IgD-negative memory B cell (primary cell): ENCODE measurements at regions not wholly inside any gene's neighbourhood (a gene's known extent, or its start where the extent isn't known, plus 50 kb on each side); places are given as distances from the start of the nearest gene placed in this dataset.

Experiments
- H3K27ac Mint-ChIP-seq, 3 donors: one replicate each; pipeline ENCODE4 v1.8.0; 2020 to 2022; ENCODE audit warnings: mild to moderate bottlenecking in 3 of 3, mixed read lengths in 3 of 3, moderate library complexity in 1 of 3
- H3K27me3 Mint-ChIP-seq: one replicate; pipeline ENCODE4 v1.8.0; 2021; ENCODE audit warnings: mixed read lengths
- H3K36me3 Mint-ChIP-seq: one replicate; pipeline ENCODE4 v1.8.0; 2020; ENCODE audit warnings: mild to moderate bottlenecking, mixed read lengths
- H3K4me1 Mint-ChIP-seq, 3 donors: one replicate each; pipeline ENCODE4 v1.8.0; 2020 to 2022; ENCODE audit warnings: mixed read lengths in 3 of 3, mild to moderate bottlenecking in 1 of 3
- H3K4me3 Mint-ChIP-seq, 4 donors: one replicate each; pipeline ENCODE4 v1.8.0; 2020 to 2022; ENCODE audit warnings: mild to moderate bottlenecking in 4 of 4, mixed read lengths in 4 of 4, moderate library complexity in 3 of 4
- H3K9me3 Mint-ChIP-seq, 3 donors: one replicate each; pipeline ENCODE4 v1.8.0; 2020 to 2021; ENCODE audit warnings: mixed read lengths in 3 of 3, mild to moderate bottlenecking in 1 of 3

DNA sequence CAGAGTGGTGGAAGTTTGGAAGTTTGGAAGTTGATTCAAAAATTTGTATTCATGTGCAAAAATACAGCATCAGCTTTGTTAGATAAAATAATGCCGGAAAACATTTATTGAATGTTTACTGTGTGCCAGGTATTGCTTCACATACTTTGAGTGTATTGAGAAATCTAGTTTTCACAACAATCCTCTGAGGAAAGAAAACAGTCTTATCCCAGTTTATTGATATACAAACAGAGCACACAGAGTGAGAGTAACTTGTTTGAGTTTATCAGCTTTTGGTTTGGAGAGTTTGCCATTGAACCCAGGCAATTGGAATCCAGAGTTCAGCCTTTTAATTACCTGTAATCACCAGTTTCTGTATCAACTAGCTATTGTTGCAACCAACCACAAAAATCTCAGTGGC, 127.2 kb upstream of the RPS6KA3 start:
- H3K27me3 Mint-ChIP-seq = no peaks in the 10 kb centered on the region
- no peaks in the 10 kb centered on the region for H3K9me3 Mint-ChIP-seq
- H3K36me3 Mint-ChIP-seq = no peaks in the 10 kb centered on the region

GRCh38 chrX:20388594-20388993, 121.9 kb upstream of the RPS6KA3 start:
- Mint-ChIP-seq H3K9me3 (no peaks in the 10 kb centered on the region), H3K27me3 (no peaks in the 10 kb centered on the region), H3K36me3 (peaks cover 1% of the 10 kb centered on the region), H3K4me1 (no peaks in the 10 kb centered on the region), H3K27ac (no peak overlapping the region), H3K4me3 (no peak overlapping the region)

More for the DNA sequence above, 127.2 kb upstream of the RPS6KA3 start:
- Mint-ChIP-seq H3K4me1 (peaks cover 2 to 10% (median 7%) of the 10 kb centered on the region in 3 donors), H3K27ac (no peak overlapping the region), H3K4me3 (no peak overlapping the region)

DNA sequence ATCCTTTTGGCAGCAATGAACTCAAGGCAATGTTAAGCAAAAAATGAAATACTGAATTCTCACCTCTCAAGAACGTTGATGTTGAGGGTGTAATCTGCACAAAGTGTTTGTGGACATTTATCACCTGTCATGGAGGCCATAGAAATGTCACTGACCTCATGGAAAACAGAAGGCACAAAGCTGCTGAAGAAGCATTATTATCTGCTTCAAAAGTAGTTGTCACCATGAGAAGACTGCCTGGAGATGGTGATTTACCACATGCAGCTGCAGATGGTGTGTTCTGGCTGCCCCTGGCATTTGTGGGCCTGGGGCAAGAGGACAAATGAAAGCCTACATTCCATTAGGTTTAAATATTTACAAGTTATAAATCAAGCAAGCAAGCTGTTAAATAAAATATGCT, 116.8 kb upstream of the RPS6KA3 start:
- Mint-ChIP-seq H3K27ac (no peak overlapping the region), H3K36me3 (peaks cover under 1% of the 10 kb centered on the region), H3K4me3 (no peak overlapping the region), H3K27me3 (peaks cover 2% of the 10 kb centered on the region), H3K9me3 (peaks cover 0 to 4% (median 0%) of the 10 kb centered on the region in 3 donors), H3K4me1 (peaks cover 0 to 3% (median 3%) of the 10 kb centered on the region in 3 donors)

DNA sequence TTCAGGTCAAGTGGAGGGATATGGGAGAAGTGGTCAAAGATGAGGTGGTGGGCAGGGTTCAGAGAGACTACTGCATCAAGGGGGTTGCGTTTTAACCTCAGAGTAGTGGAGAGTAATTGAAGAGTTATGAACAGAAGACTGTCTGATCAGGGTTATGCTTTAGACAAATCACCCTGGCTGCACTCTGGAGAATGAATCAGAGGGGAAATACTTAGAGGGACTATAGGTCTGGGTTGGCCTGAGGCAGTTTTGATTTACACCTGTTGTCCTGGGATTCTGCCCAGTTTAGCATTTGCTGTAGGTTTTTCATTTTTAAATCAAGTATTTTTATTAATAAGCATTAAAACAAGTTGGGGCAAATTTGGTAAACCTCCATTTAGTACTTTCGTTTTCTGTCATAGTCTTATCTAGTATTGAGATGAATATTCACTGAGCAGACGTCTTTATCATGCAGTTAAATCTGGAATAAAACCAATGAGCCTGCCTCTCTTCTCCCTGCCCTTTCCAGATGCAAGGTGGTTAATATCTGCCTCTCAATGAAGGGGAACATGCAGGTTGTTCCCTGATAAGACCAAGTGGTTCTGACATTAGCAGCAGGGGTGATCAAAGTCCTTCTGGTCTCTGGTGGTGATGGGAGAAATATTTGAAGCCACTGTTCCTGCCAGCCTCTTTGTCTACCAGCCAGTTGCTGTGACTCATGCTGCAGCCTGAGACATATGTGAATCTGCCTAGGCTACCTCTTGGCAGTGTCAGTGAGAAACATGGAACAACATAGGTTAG, 116.0 kb upstream of the RPS6KA3 start:
- H3K9me3 Mint-ChIP-seq = peaks cover 0 to 4% (median 0%) of the 10 kb centered on the region in 3 donors
- peaks cover 0 to 3% (median 3%) of the 10 kb centered on the region in 3 donors for H3K4me1 Mint-ChIP-seq
- H3K36me3 Mint-ChIP-seq = no peaks in the 10 kb centered on the region
- H3K27ac Mint-ChIP-seq = no peak overlapping the region
- no peak overlapping the region for H3K4me3 Mint-ChIP-seq
- H3K27me3 Mint-ChIP-seq = peaks cover 2% of the 10 kb centered on the region

- peaks cover 0 to 4% (median 0%) of the 10 kb centered on the region in 3 donors for H3K9me3 Mint-ChIP-seq
- no peak overlapping the region for H3K4me3 Mint-ChIP-seq
- H3K36me3 Mint-ChIP-seq = no peaks in the 10 kb centered on the region
- H3K27me3 Mint-ChIP-seq = peaks cover 2% of the 10 kb centered on the region
- no peak overlapping the region for H3K27ac Mint-ChIP-seq
- peaks cover 0 to 3% (median 3%) of the 10 kb centered on the region in 3 donors for H3K4me1 Mint-ChIP-seq
Measured at GRCh38 chrX:20382082-20382481, 115.4 kb upstream of the RPS6KA3 start.

DNA sequence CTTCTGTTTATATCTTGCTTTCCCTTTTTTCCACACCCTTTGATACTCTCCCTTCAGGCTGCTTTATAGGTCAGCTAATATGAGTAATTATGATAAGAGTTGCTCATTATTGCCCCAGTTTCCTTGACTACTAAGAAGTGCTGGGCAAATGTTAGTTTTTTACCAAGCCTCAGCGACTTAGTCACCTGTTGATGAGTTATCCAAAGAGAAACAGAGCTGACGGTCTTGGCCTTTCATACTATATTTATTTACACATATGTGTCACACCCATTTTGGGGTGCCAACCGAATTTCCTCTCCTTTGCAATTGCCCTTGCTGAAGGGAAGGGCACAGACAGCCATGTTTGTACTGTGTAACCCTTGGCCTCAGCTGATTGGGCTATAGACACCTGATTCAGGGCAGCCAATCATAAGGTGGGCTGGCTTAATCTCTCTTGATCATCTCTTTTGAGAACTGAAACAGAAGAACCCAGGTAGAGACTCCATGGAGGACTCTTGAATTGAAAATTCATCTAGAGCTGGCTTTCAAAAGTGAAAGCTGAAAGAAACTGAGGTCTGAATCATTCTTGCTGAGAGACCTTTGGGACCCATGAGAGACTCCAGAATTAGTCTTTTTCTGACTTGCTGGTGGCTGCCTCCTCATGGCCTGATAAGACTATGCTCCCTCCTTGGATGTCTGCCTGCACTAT, 111.7 kb upstream of the RPS6KA3 start:
- H3K9me3 Mint-ChIP-seq = peaks cover 0 to 4% (median 0%) of the 10 kb centered on the region in 3 donors

GRCh38 chrX:20374900-20375438, 108.3 kb upstream of the RPS6KA3 start:
- Mint-ChIP-seq H3K9me3 (peaks cover 0 to 6% (median 2%) of the 10 kb centered on the region in 3 donors), H3K4me1 (peaks cover 7 to 17% (median 16%) of the 10 kb centered on the region in 3 donors), H3K4me3 (peak overlapping the region; percentile 6 to 78 (median 52)), H3K36me3 (no peaks in the 10 kb centered on the region), H3K27me3 (peaks cover 2% of the 10 kb centered on the region), H3K27ac (peak overlapping the region; percentile 15 to 32 (median 29))

More for the DNA sequence above, 111.7 kb upstream of the RPS6KA3 start:
- Mint-ChIP-seq H3K36me3 (no peaks in the 10 kb centered on the region), H3K4me1 (peaks cover 9 to 10% (median 10%) of the 10 kb centered on the region in 3 donors), H3K4me3 (no peak overlapping the region), H3K27ac (no peak overlapping the region), H3K27me3 (peaks cover 2% of the 10 kb centered on the region)

DNA sequence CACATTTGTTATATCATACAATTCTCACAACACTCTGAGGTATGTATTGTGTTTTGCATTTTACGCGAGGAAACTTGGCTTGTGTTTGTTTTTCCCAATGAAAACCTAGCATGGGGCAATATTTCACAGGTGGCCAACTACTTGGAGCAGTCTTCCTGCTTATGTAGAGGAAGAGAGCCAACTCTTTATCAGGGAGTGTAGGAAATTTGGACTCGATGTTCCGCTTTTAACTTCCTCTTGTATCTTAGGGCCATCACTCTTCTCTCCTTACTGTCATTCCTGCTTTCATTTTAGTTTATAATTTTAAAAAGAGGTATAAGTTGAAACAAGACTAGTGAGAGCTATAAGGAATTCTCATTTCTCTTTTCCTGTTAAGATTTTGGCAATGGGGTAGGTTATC, 107.7 kb upstream of the RPS6KA3 start:
- H3K27me3 Mint-ChIP-seq = peaks cover 2% of the 10 kb centered on the region
- no peak overlapping the region for H3K4me3 Mint-ChIP-seq
- H3K27ac Mint-ChIP-seq = peak overlapping the region in 2 of 3 donors; percentile 15 to 25

DNA sequence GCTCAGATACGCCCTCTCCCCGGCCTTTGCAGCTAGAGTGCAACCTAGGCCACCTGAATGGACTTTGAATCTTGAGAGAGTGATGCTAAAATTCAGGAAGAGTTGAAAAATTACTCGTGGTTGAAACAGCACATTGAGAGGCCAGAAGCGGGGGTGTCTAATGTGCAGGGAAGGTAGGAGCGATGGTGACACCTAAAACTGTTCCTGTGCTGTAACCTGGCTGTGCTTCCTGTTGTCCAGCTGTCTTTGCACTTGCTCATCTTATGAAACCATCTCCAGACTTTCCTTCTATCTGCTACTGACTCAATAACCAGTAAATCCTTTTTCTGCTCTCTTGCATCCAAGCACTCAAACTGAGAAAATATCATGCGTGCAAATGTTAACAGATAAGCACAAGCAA, 106.4 kb upstream of the RPS6KA3 start:
- Mint-ChIP-seq H3K27me3 (peaks cover 2% of the 10 kb centered on the region), H3K36me3 (no peaks in the 10 kb centered on the region), H3K4me1 (peaks cover 7 to 17% (median 16%) of the 10 kb centered on the region in 3 donors), H3K27ac (peak overlapping the region in 1 of 3 donors; percentile 3), H3K9me3 (peaks cover 0 to 7% (median 0%) of the 10 kb centered on the region in 3 donors), H3K4me3 (no peak overlapping the region)

More for the DNA sequence above, 107.7 kb upstream of the RPS6KA3 start:
- H3K36me3 Mint-ChIP-seq = no peaks in the 10 kb centered on the region
- peaks cover 0 to 7% (median 0%) of the 10 kb centered on the region in 3 donors for H3K9me3 Mint-ChIP-seq
- H3K4me1 Mint-ChIP-seq = peaks cover 7 to 17% (median 16%) of the 10 kb centered on the region in 3 donors

DNA sequence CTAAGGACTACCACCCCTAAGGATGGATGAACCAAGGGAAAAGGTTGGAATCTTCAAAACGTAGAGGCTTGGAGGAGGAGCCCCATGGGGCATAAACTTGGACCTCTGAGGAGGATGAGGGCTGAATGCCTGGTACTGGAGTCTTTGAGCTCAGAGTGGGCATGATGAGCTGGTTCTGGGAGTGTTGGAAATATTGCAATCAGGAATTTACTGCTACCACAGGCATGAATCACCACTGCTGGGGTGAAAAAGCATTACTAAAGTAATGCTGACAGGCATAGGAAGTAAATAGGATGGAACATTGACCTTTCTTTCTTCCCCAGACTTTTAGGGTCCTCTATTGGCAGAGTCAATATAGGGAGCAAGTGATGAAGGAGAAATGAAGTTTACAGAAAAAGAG, 105.8 kb upstream of the RPS6KA3 start:
- Mint-ChIP-seq H3K9me3 (peaks cover 0 to 7% (median 0%) of the 10 kb centered on the region in 3 donors), H3K36me3 (no peaks in the 10 kb centered on the region)

DNA sequence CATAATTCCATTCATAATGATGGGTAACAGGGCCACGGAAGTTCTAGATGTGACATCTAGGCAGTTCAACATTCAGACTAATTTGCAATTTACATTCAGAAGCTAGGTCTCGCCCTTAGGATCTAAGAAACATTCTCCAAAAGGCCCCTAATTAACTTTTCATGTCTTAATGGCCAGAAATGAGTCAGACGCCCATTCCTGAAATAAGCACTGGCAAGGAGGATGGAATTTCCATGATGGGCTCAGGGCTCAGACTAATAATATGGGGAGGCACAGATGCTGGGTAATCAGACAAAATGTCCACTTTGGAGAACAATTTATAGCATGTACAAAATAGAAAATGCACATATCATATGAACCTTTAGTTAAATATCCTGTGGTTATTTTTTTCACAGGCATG, 102.8 kb upstream of the RPS6KA3 start:
- H3K4me3 Mint-ChIP-seq = no peak overlapping the region
- no peak overlapping the region for H3K27ac Mint-ChIP-seq
- peaks cover 0 to 7% (median 0%) of the 10 kb centered on the region in 3 donors for H3K9me3 Mint-ChIP-seq
- peaks cover 2 to 10% (median 8%) of the 10 kb centered on the region in 3 donors for H3K4me1 Mint-ChIP-seq
- H3K27me3 Mint-ChIP-seq = peaks cover 7% of the 10 kb centered on the region
- H3K36me3 Mint-ChIP-seq = no peaks in the 10 kb centered on the region

More for the DNA sequence above, 105.8 kb upstream of the RPS6KA3 start:
- Mint-ChIP-seq H3K27me3 (peaks cover 2% of the 10 kb centered on the region), H3K27ac (peak overlapping the region in 1 of 3 donors; percentile 3), H3K4me3 (peak overlapping the region in 1 of 4 donors; percentile 73), H3K4me1 (peaks cover 7 to 17% (median 16%) of the 10 kb centered on the region in 3 donors)

DNA sequence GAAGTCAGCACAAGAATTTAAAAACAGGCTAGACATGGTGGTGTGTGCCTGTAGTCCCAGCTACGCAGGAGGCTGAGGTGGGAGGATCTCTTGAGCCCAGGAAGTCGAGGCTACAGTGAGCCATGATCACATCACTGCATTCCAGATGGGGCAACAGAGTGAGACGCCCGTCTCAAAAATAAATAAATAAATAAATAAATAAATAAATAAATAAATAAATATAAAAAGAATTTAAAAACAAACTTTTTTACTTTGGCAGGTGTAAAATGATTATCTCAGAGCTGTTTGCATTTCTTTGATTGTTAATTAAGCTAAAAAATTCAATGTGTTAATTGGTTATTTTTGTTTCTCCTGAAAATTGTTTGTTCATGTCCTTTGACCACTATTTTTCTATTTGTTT, 97.5 kb upstream of the RPS6KA3 start:
- no peak overlapping the region for H3K4me3 Mint-ChIP-seq
- H3K27me3 Mint-ChIP-seq = peaks cover 7% of the 10 kb centered on the region
- no peaks in the 10 kb centered on the region for H3K9me3 Mint-ChIP-seq
- no peaks in the 10 kb centered on the region for H3K4me1 Mint-ChIP-seq
- no peaks in the 10 kb centered on the region for H3K36me3 Mint-ChIP-seq
- H3K27ac Mint-ChIP-seq = no peak overlapping the region

GRCh38 chrX:20363275-20363674, 96.6 kb upstream of the RPS6KA3 start:
- Mint-ChIP-seq H3K9me3 (no peaks in the 10 kb centered on the region), H3K36me3 (no peaks in the 10 kb centered on the region), H3K27me3 (peaks cover 7% of the 10 kb centered on the region), H3K27ac (no peak overlapping the region), H3K4me3 (no peak overlapping the region), H3K4me1 (no peaks in the 10 kb centered on the region)

GRCh38 chrX:20362268-20363267, 95.9 kb upstream of the RPS6KA3 start:
- H3K9me3 Mint-ChIP-seq = no peaks in the 10 kb centered on the region
- no peak overlapping the region for H3K4me3 Mint-ChIP-seq
- no peaks in the 10 kb centered on the region for H3K36me3 Mint-ChIP-seq
- no peaks in the 10 kb centered on the region for H3K4me1 Mint-ChIP-seq
- H3K27me3 Mint-ChIP-seq = peaks cover 7% of the 10 kb centered on the region
- no peak overlapping the region for H3K27ac Mint-ChIP-seq
